Motor neuron (in vitro differentiated cells): ENCODE measurements at regions not wholly inside any gene's neighbourhood (a gene's known extent, or its start where the extent isn't known, plus 50 kb on each side); places are given as distances from the start of the nearest gene placed in this dataset.

Experiments
- ATAC-seq, 8 experiments: fragments of 200-7000 bp; cut with Tn5 transposase; replicated peaks in 6 of 8; 2 replicates each; pipeline ENCODE4 v1.8.0; 2021; ENCODE audit warnings: mild to moderate bottlenecking in 8 of 8, moderate library complexity in 8 of 8
- H3K27ac ChIP-seq, 2 donors: fragments of 250-450 bp; sonication (Bioruptor Pico); 2 replicates each; pipeline ENCODE4 v1.9.0; 2021; ENCODE audit warnings: antibody characterized with exemption in 2 of 2, mild to moderate bottlenecking in 2 of 2, moderate library complexity in 1 of 2
- H3K4me1 ChIP-seq, 2 donors: fragments of 250-450 bp; sonication (Bioruptor Pico); replicated peaks in 1 of 2; 2 replicates each; pipeline ENCODE4 v1.6.1; 2021; ENCODE audit warnings: antibody characterized with exemption in 2 of 2, mild to moderate bottlenecking in 2 of 2, moderate library complexity in 1 of 2
- H3K4me3 ChIP-seq, 5 donors: fragments of 250-450 bp; sonication (Bioruptor Pico); 2 replicates each; pipeline ENCODE4 v1.9.0; 2021; ENCODE audit warnings: antibody characterized with exemption in 5 of 5, mild to moderate bottlenecking in 5 of 5, moderate library complexity in 4 of 5
- WGBS, 10 experiments: fragments of 450-650 bp; shearing (Covaris generic); methylation state at CpG; one replicate each; pipeline ENCODE4 v1.0.0; 2022; 5-methylcytosine and 5-hydroxymethylcytosine counted together
- in situ Hi-C, 9 experiments: fragments of 400-800 bp; cut with MboI; loops; one replicate each; pipeline ENCODE4 v1.15.0; 2021; ENCODE audit warnings: low sequenced_read_pairs in 9 of 9, low pct_unique_long_range_greater_than_20kb in 2 of 9; ENCODE audit not compliant: unreplicated experiment in 9 of 9

GRCh38 chr10:10197423-10197822, 820.2 kb upstream of the CELF2 start:
- H3K4me1 ChIP-seq = peaks cover 0 to 3% of the 10 kb centered on the region in 2 donors
- no peak overlapping the region for H3K27ac ChIP-seq
- in situ Hi-C loops = no loop called here
- no peak for ATAC-seq
- no peak overlapping the region for H3K4me3 ChIP-seq
- 39 to 100% (median 89%) methylated on average over 1 to 4 of the region's 4 CpGs for WGBS, 10 experiments

GRCh38 chr10:10198363-10198762, 819.3 kb upstream of the CELF2 start:
- 0 to 85% (median 50%) methylated on average over 1 to 4 of the region's 6 CpGs; no CpG with 5 or more reads in 5 of the 10 experiments for whole genome bisulfite sequencing, 10 experiments
- no peak overlapping the region for H3K4me3 ChIP-seq
- no peak overlapping the region for H3K27ac ChIP-seq
- no peak for ATAC-seq
- H3K4me1 ChIP-seq = no peaks in the 10 kb centered on the region
- in situ Hi-C loops = no loop called here

GRCh38 chr10:10204415-10204814, 813.3 kb upstream of the CELF2 start:
- no peak overlapping the region for H3K4me3 ChIP-seq
- peaks cover 5 to 19% of the 10 kb centered on the region in 2 donors for H3K4me1 ChIP-seq
- ATAC-seq = no peak
- in situ Hi-C loops = no loop called here
- WGBS, 10 experiments = 25 to 100% (median 93%) methylated on average over 1 to 2 of the region's 2 CpGs
- H3K27ac ChIP-seq = no peak overlapping the region

GRCh38 chr10:10205906-10206305, 811.8 kb upstream of the CELF2 start:
- H3K27ac ChIP-seq = no peak overlapping the region
- no peak overlapping the region for H3K4me3 ChIP-seq
- no peak for ATAC-seq
- WGBS, 10 experiments = 0 to 100% (median 78%) methylated on average over 1 to 2 of the region's 2 CpGs; no CpG with 5 or more reads in 1 of the 10 experiments
- H3K4me1 ChIP-seq = peaks cover 6 to 25% of the 10 kb centered on the region in 2 donors
- in situ Hi-C loops = no loop called here

- Histone ChIP-seq H3K27ac (no peak overlapping the region), H3K4me1 (peaks cover 6 to 25% of the 10 kb centered on the region in 2 donors), H3K4me3 (no peak overlapping the region)
- WGBS, 10 experiments = 38 to 100% (median 92%) methylated on average over 1 to 2 of the region's 3 CpGs; no CpG with 5 or more reads in 1 of the 10 experiments
- in situ Hi-C loops = no loop called here
- no peak for ATAC-seq
These were observed 810.1 kb upstream of the CELF2 start for GRCh38 chr10:10207538-10207937.

GRCh38 chr10:10208196-10208595, 809.5 kb upstream of the CELF2 start:
- peak in 1 of 8 experiments; percentile 24 for ATAC-seq
- no peak overlapping the region for H3K27ac ChIP-seq
- 0 to 100% (median 67%) methylated on average over 1 to 4 of the region's 4 CpGs; no CpG with 5 or more reads in 1 of the 10 experiments for WGBS, 10 experiments

GRCh38 chr10:10209167-10209566, 808.5 kb upstream of the CELF2 start:
- WGBS, 10 experiments = 0 to 73% (median 39%) methylated on average over 1 to 3 of the region's 3 CpGs; no CpG with 5 or more reads in 2 of the 10 experiments
- H3K27ac ChIP-seq = peak overlapping the region; percentile 35 to 71
- H3K4me1 ChIP-seq = peaks cover 6 to 25% of the 10 kb centered on the region in 2 donors
- in situ Hi-C loops = no loop called here
- H3K4me3 ChIP-seq = no peak overlapping the region
- peak in 7 of 8 experiments; percentile 68 to 100 (median 98) for ATAC-seq

More at GRCh38 chr10:10208196-10208595, 809.5 kb upstream of the CELF2 start:
- no peak overlapping the region for H3K4me3 ChIP-seq
- H3K4me1 ChIP-seq = peaks cover 6 to 25% of the 10 kb centered on the region in 2 donors
- in situ Hi-C loops = no loop called here

GRCh38 chr10:10211409-10211808, 806.3 kb upstream of the CELF2 start:
- in situ Hi-C loops = no loop called here
- peaks cover 6 to 25% of the 10 kb centered on the region in 2 donors for H3K4me1 ChIP-seq
- H3K27ac ChIP-seq = no peak overlapping the region
- no peak overlapping the region for H3K4me3 ChIP-seq
- ATAC-seq = no peak

- in situ Hi-C loops = no loop called here
- no peak overlapping the region for H3K4me3 ChIP-seq
- H3K27ac ChIP-seq = no peak overlapping the region
- peaks cover 6 to 18% of the 10 kb centered on the region in 2 donors for H3K4me1 ChIP-seq
- WGBS, 10 experiments = 14 to 100% (median 93%) methylated on average over 1 to 5 of the region's 5 CpGs
- no peak for ATAC-seq
These were observed 804.4 kb upstream of the CELF2 start for GRCh38 chr10:10213237-10213636.

GRCh38 chr10:10222304-10222841, 795.3 kb upstream of the CELF2 start:
- in situ Hi-C loops = no loop called here
- Histone ChIP-seq H3K27ac (no peak overlapping the region), H3K4me3 (no peak overlapping the region), H3K4me1 (no peaks in the 10 kb centered on the region)
- WGBS, 10 experiments = 20 to 100% (median 86%) methylated on average over 1 to 4 of the region's 4 CpGs; no CpG with 5 or more reads in 1 of the 10 experiments
- ATAC-seq = peak in 1 of 8 experiments; percentile 38

GRCh38 chr10:10223131-10223530, 794.5 kb upstream of the CELF2 start:
- in situ Hi-C loops = no loop called here
- Histone ChIP-seq H3K4me1 (no peaks in the 10 kb centered on the region), H3K27ac (no peak overlapping the region), H3K4me3 (no peak overlapping the region)
- WGBS, 10 experiments = 50 to 100% (median 100%) methylated on average over 1 to 3 of the region's 3 CpGs; no CpG with 5 or more reads in 3 of the 10 experiments
- no peak for ATAC-seq

- WGBS, 10 experiments = 0 to 93% (median 52%) methylated on average over 1 to 4 of the region's 4 CpGs
- Histone ChIP-seq H3K4me3 (no peak overlapping the region), H3K4me1 (no peaks in the 10 kb centered on the region), H3K27ac (no peak overlapping the region)
- peak in 1 of 8 experiments; percentile 55 for ATAC-seq
- in situ Hi-C loops = no loop called here
These were observed 792.5 kb upstream of the CELF2 start for GRCh38 chr10:10225136-10225676.

GRCh38 chr10:10233229-10233628, 784.4 kb upstream of the CELF2 start:
- ATAC-seq = no peak
- Histone ChIP-seq H3K4me3 (no peak overlapping the region), H3K4me1 (no peaks in the 10 kb centered on the region), H3K27ac (no peak overlapping the region)
- 9 to 93% (median 61%) methylated on average over 1 to 2 of the region's 2 CpGs; no CpG with 5 or more reads in 2 of the 10 experiments for WGBS, 10 experiments
- in situ Hi-C loops = no loop called here

GRCh38 chr10:10235003-10235402, 782.7 kb upstream of the CELF2 start:
- WGBS, 10 experiments = 0 to 73% (median 33%) methylated on average over 1 to 3 of the region's 3 CpGs; no CpG with 5 or more reads in 1 of the 10 experiments
- Histone ChIP-seq H3K27ac (no peak overlapping the region), H3K4me3 (no peak overlapping the region), H3K4me1 (no peaks in the 10 kb centered on the region)
- peak in 1 of 8 experiments; percentile 31 for ATAC-seq
- in situ Hi-C loops = no loop called here
